H1 (cell line): ENCODE measurements at regions not wholly inside any gene's neighbourhood (a gene's known extent, or its start where the extent isn't known, plus 50 kb on each side); places are given as distances from the start of the nearest gene placed in this dataset.

ENCODE experiments used
- CTCF ChIA-PET: fragments of 300-600 bp; sonication (Branson Sonifier 250); formaldehyde crosslinking; loops from one replicate; lab custom pipeline; 2021; ENCODE audit not compliant: partially characterized antibody; lab: Charles Lee
- POLR2A ChIA-PET: fragments of 300-600 bp; sonication (Branson Sonifier 250); formaldehyde crosslinking; loops from one replicate; lab custom pipeline; 2021; ENCODE audit warnings: inconsistent platforms; ENCODE audit not compliant: partially characterized antibody; lab: Charles Lee
- DNase-seq, 2 experiments: peaks; one replicate each; pipeline versions ENCODE4 v3.0.0 to v3.0.0-alpha.2; 2010 to 2022; ENCODE audit warnings: low spot score in 2 of 2, low read depth in 1 of 2, mixed read lengths in 1 of 2
- FAIRE-seq: peaks from 2 replicates; lab custom pipeline; 2011; peaks lifted over from hg19 to GRCh38; lab: Jason Lieb, UNC
- H2AFZ ChIP-seq: 2 replicates; pipeline ENCODE4 v1.8.1; 2012; ENCODE audit warnings: low read length, inconsistent platforms
- H2AK5ac ChIP-seq: 2 replicates; pipeline ENCODE4 v1.6.1; 2013; ENCODE audit warnings: low read depth, low read length
- H2BK120ac ChIP-seq: replicated peaks from 2 replicates; pipeline ENCODE3; 2013; ENCODE audit warnings: low read depth, low read length, inconsistent platforms
- H2BK12ac ChIP-seq: 2 replicates; pipeline ENCODE4 v1.6.1; 2013; ENCODE audit warnings: low read depth, low read length
- H2BK15ac ChIP-seq: 2 replicates; pipeline ENCODE4 v1.6.1; 2013; ENCODE audit warnings: low read length
- H2BK20ac ChIP-seq: 2 replicates; pipeline ENCODE4 v1.6.1; 2013; ENCODE audit warnings: low read length
- H2BK5ac ChIP-seq: 2 replicates; pipeline ENCODE4 v1.6.1; 2013; ENCODE audit warnings: low read depth, low read length
- H3K14ac ChIP-seq: 2 replicates; pipeline ENCODE4 v1.6.1; 2013; ENCODE audit warnings: inconsistent platforms; ENCODE audit not compliant: insufficient read length
- H3K18ac ChIP-seq: 2 replicates; pipeline ENCODE4 v1.6.1; 2013; ENCODE audit warnings: low read length; ENCODE audit errors: extremely low read depth
- H3K23ac ChIP-seq: 2 replicates; pipeline ENCODE4 v1.6.1; 2013; ENCODE audit warnings: inconsistent platforms; ENCODE audit not compliant: insufficient read length
- H3K23me2 ChIP-seq: 2 replicates; pipeline ENCODE4 v1.6.1; 2013; ENCODE audit warnings: low read depth, low read length
- H3K27ac ChIP-seq: 2 replicates; pipeline ENCODE4 v1.6.1; 2011; ENCODE audit warnings: low read depth, low read length, inconsistent platforms
- H3K27me3 ChIP-seq, 4 experiments: replicated peaks in 1 of 4; 1 replicate in 1 of 4; 2 replicates in 3 of 4; pipeline versions ENCODE4 v1.6.1 to v1.8.1; 2011 to 2013; ENCODE audit warnings: low read length in 3 of 4, mild to moderate bottlenecking in 3 of 4, inconsistent platforms in 2 of 4, mixed read lengths in 2 of 4, moderate library complexity in 1 of 4; ENCODE audit not compliant: control insufficient read depth in 3 of 4, insufficient read depth in 3 of 4; ENCODE audit errors: extremely low read depth in 1 of 4
- H3K36me3 ChIP-seq, 4 experiments: 2 replicates each; pipeline versions ENCODE4 v1.6.1 to v1.8.1; 2011 to 2013; ENCODE audit warnings: mild to moderate bottlenecking in 4 of 4, low read length in 3 of 4, moderate library complexity in 2 of 4, control low read depth in 1 of 4, inconsistent platforms in 1 of 4; ENCODE audit not compliant: insufficient read depth in 4 of 4, control insufficient read depth in 2 of 4
- H3K4ac ChIP-seq: replicated peaks from 2 replicates; pipeline ENCODE3; 2013; ENCODE audit warnings: low read length, low read depth, mixed read lengths, inconsistent platforms; ENCODE audit not compliant: insufficient read length
- H3K4me1 ChIP-seq, 4 experiments: replicated peaks in 1 of 4; 1 replicate in 1 of 4; 2 replicates in 3 of 4; pipeline versions ENCODE4 v1.6.1 to v1.8.1; 2011 to 2013; ENCODE audit warnings: low read length in 3 of 4, inconsistent platforms in 2 of 4, mixed read lengths in 1 of 4; ENCODE audit not compliant: insufficient read depth in 4 of 4, control insufficient read depth in 3 of 4
- H3K4me2 ChIP-seq, 2 experiments: 2 replicates each; pipeline versions ENCODE4 v1.6.1 to v1.8.1; 2011 to 2013; ENCODE audit warnings: low read depth in 2 of 2, low read length in 2 of 2, control low read depth in 1 of 2, inconsistent platforms in 1 of 2, mild to moderate bottlenecking in 1 of 2; ENCODE audit not compliant: insufficient read depth in 1 of 2
- H3K4me3 ChIP-seq, 4 experiments: fragments of 200-600, 300-600 bp in 1 of 4; sonication (generic), shearing (Covaris generic), sonication (Bioruptor Twin) in 1 of 4; 2 replicates each; pipeline versions ENCODE4 v1.5.1 to v1.8.1; 2011 to 2016; ENCODE audit warnings: low read length in 4 of 4, low read depth in 3 of 4, control low read depth in 2 of 4, inconsistent platforms in 2 of 4, mild to moderate bottlenecking in 2 of 4, mixed read lengths in 1 of 4, moderate library complexity in 1 of 4; ENCODE audit not compliant: insufficient read depth in 2 of 4; ENCODE audit errors: extremely low read depth in 1 of 4
- H3K56ac ChIP-seq: replicated peaks from 2 replicates; pipeline ENCODE3; 2013; ENCODE audit warnings: low read depth, mild to moderate bottlenecking, mixed read lengths, low read length, inconsistent platforms; ENCODE audit not compliant: insufficient read length
- H3K79me1 ChIP-seq: 2 replicates; pipeline ENCODE4 v1.6.1; 2013; ENCODE audit warnings: low read depth, low read length, control low read depth
- H3K79me2 ChIP-seq, 2 experiments: 2 replicates each; pipeline versions ENCODE4 v1.6.1 to v1.8.1; 2012 to 2013; ENCODE audit warnings: low read length in 2 of 2, mild to moderate bottlenecking in 2 of 2, inconsistent platforms in 1 of 2; ENCODE audit not compliant: insufficient read depth in 2 of 2, control insufficient read depth in 1 of 2
- H3K9ac ChIP-seq, 4 experiments: replicated peaks in 1 of 4; 1 replicate in 1 of 4; 2 replicates in 3 of 4; pipeline versions ENCODE4 v1.6.1 to v1.8.1; 2011 to 2013; ENCODE audit warnings: low read depth in 3 of 4, low read length in 3 of 4, control low read depth in 2 of 4, mild to moderate bottlenecking in 2 of 4, moderate library complexity in 2 of 4, inconsistent platforms in 1 of 4; ENCODE audit errors: extremely low read depth in 1 of 4
- H3K9me3 ChIP-seq, 2 experiments: 2 replicates each; pipeline versions ENCODE4 v1.6.1 to v1.8.1; 2012 to 2013; ENCODE audit warnings: mild to moderate bottlenecking in 2 of 2, moderate library complexity in 2 of 2, control low read depth in 1 of 2, inconsistent platforms in 1 of 2, low read depth in 1 of 2, low read length in 1 of 2, mixed read lengths in 1 of 2; ENCODE audit not compliant: insufficient read depth in 2 of 2
- H4K20me1 ChIP-seq, 2 experiments: replicated peaks in 1 of 2; 2 replicates each; pipeline versions ENCODE3 to v1.8.1; 2011 to 2013; ENCODE audit warnings: inconsistent platforms in 2 of 2, low read length in 2 of 2, mild to moderate bottlenecking in 1 of 2; ENCODE audit not compliant: insufficient read depth in 2 of 2, control insufficient read depth in 1 of 2
- H4K5ac ChIP-seq: 2 replicates; pipeline ENCODE4 v1.6.1; 2013; ENCODE audit warnings: low read length, low read depth, mixed read lengths, inconsistent platforms; ENCODE audit not compliant: insufficient read length
- H4K8ac ChIP-seq: 2 replicates; pipeline ENCODE4 v1.8.0; 2013; ENCODE audit warnings: mild to moderate bottlenecking, moderate library complexity, low read length, inconsistent platforms; ENCODE audit not compliant: insufficient read depth; ENCODE audit errors: extremely low read depth
- H4K91ac ChIP-seq: replicated peaks from 2 replicates; pipeline ENCODE3; 2013; ENCODE audit warnings: low read length, mixed read lengths, inconsistent platforms; ENCODE audit not compliant: insufficient read length
- POLR2AphosphoS5 ChIP-seq: IDR thresholded peaks from 2 replicates; pipeline ENCODE4 v1.6.1; 2011; ENCODE audit warnings: low read depth, low read length
- SAP30 ChIP-seq: fragments of 300-600 bp; sonication (generic); IDR thresholded peaks from 2 replicates; pipeline ENCODE4 v1.7.1; 2012; ENCODE audit warnings: low read length, moderate library complexity, mild to moderate bottlenecking, inconsistent platforms; ENCODE audit not compliant: insufficient read depth, insufficient replicate concordance
- SIN3A ChIP-seq, 2 experiments: IDR thresholded peaks in 1 of 2; conservative IDR thresholded peaks in 1 of 2; 2 replicates each; pipeline ENCODE4 v1.6.1; 2011 to 2012; ENCODE audit warnings: low read length in 2 of 2, improper control_type of control experiment in 1 of 2, low read depth in 1 of 2, mild to moderate bottlenecking in 1 of 2
- SP4 ChIP-seq: IDR thresholded peaks from 2 replicates; pipeline ENCODE4 v1.6.1; 2012; ENCODE audit warnings: low read length, inconsistent platforms
- YY1 ChIP-seq: IDR thresholded peaks from 2 replicates; pipeline ENCODE4 v1.6.1; 2011; ENCODE audit warnings: low read depth, mild to moderate bottlenecking, low read length
- WGBS, 2 experiments: shearing (Covaris generic) in 1 of 2; methylation state at CpG; one replicate each; pipeline versions ENCODE4 v1.1.6 to v1.1.7; 2013 to 2015; ENCODE audit warnings: low lambda C conversion rate in 2 of 2, mixed read lengths in 2 of 2, inconsistent platforms in 1 of 2, low coverage in 1 of 2, missing lambda C conversion rate in 1 of 2; ENCODE audit not compliant: insufficient replicate concordance in 2 of 2, insufficient coverage in 1 of 2, insufficient read length in 1 of 2; ENCODE audit errors: extremely low coverage in 1 of 2, missing lambda C conversion rate in 1 of 2; 5-methylcytosine and 5-hydroxymethylcytosine counted together
- TF ChIP-seq, protein P1 (sequence below): IDR thresholded peaks from 2 replicates; pipeline ENCODE4 v1.6.1; 2011; ENCODE audit warnings: low read length, improper control_type of control experiment
- TF ChIP-seq, protein P2 (sequence below), 3 experiments: IDR thresholded peaks; 1 replicate in 2 of 3; 2 replicates in 1 of 3; pipeline versions ENCODE4 v1.5.1 to v1.6.1; 2011; ENCODE audit warnings: low read length in 3 of 3, mild to moderate bottlenecking in 3 of 3, inconsistent platforms in 2 of 3, low read depth in 1 of 3, moderate library complexity in 1 of 3; ENCODE audit not compliant: insufficient read depth in 1 of 3; ENCODE audit errors: control extremely low read depth in 1 of 3

DNA sequence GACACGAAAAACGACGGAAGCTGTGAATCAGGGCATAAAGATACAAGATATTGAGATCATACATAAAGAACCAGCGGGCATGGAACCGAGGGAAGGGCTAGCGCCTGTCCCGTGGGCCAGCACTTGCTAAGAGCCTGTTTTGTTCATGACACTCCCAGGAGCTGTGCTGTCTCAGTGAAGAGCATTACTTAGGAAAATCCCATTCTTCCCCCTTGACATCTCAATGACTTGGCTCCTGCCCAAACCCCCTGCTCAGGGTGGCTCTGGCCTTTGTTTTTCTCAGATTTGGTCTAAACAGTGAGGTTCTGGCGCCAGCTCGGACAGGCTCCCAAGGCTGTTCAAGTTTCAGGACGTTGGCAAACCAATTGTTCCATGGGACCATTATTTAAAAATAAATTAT is 79.1 kb upstream of the SEC14L1 start:
- CTCF ChIA-PET: interaction anchor here (0.6 to 1.9 kb wide), 6 partner anchors 12 to 697 kb away, joined by 3 to 7 read pairs (median 4); partner anchors contain the start of gene MGAT5B
- Histone ChIP-seq H3K9ac (no peak overlapping the region), H2AFZ (no peak overlapping the region), H3K36me3 (no peaks in the 10 kb centered on the region), H3K27me3 (no peaks in the 10 kb centered on the region), H4K20me1 (no peaks in the 10 kb centered on the region), H4K91ac (no peak overlapping the region), H2BK120ac (no peak overlapping the region), H3K4ac (no peak overlapping the region), H3K4me1 (no peaks in the 10 kb centered on the region; a peak in 2 of 7 replicates), H2BK12ac (no peak overlapping the region), H3K14ac (no peak overlapping the region), H3K4me2 (no peak overlapping the region), H3K9me3 (no peaks in the 10 kb centered on the region), H3K4me3 (no peak overlapping the region), H2BK5ac (no peak overlapping the region), H3K27ac (no peak overlapping the region), H3K56ac (no peak overlapping the region), H2BK15ac (no peak overlapping the region), H3K23me2 (0 out of 2 replicates have a peak, but pooled peaks cover 2% of the 10 kb centered on the region), H2AK5ac (no peak overlapping the region), H4K5ac (no peak overlapping the region), H4K8ac (no peak overlapping the region), H3K79me1 (no peaks in the 10 kb centered on the region), H3K18ac (no peak overlapping the region), H3K23ac (no peak overlapping the region), H3K79me2 (no peaks in the 10 kb centered on the region), H2BK20ac (no peak overlapping the region)
- TF ChIP-seq, protein P1, sequence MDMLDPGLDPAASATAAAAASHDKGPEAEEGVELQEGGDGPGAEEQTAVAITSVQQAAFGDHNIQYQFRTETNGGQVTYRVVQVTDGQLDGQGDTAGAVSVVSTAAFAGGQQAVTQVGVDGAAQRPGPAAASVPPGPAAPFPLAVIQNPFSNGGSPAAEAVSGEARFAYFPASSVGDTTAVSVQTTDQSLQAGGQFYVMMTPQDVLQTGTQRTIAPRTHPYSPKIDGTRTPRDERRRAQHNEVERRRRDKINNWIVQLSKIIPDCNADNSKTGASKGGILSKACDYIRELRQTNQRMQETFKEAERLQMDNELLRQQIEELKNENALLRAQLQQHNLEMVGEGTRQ: no peak
- TF ChIP-seq SIN3A (conservative IDR thresholded peaks at IDR 0.05 in 1 of 2, IDR thresholded peaks at IDR 0.05 in 1 of 2; ENCODE audit: low read depth in 1 of 2, low read length in 2 of 2) (no peak), POLR2AphosphoS5 (no peak), YY1 (no peak), SAP30 (no peak), SP4 (no peak)
- TF ChIP-seq, protein P2, sequence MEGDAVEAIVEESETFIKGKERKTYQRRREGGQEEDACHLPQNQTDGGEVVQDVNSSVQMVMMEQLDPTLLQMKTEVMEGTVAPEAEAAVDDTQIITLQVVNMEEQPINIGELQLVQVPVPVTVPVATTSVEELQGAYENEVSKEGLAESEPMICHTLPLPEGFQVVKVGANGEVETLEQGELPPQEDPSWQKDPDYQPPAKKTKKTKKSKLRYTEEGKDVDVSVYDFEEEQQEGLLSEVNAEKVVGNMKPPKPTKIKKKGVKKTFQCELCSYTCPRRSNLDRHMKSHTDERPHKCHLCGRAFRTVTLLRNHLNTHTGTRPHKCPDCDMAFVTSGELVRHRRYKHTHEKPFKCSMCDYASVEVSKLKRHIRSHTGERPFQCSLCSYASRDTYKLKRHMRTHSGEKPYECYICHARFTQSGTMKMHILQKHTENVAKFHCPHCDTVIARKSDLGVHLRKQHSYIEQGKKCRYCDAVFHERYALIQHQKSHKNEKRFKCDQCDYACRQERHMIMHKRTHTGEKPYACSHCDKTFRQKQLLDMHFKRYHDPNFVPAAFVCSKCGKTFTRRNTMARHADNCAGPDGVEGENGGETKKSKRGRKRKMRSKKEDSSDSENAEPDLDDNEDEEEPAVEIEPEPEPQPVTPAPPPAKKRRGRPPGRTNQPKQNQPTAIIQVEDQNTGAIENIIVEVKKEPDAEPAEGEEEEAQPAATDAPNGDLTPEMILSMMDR (IDR thresholded peaks at IDR 0.05; ENCODE audit: control extremely low read depth in 1 of 3, insufficient read depth in 1 of 3, low read depth in 1 of 3, low read length in 3 of 3): no peak
- POLR2A ChIA-PET: interaction anchor here (0.6 kb wide), 1 partner anchor 67 kb away, joined by 3 read pairs; no protein-coding TSS in a partner anchor
- 83% methylated on average over 10 of the region's 10 CpGs; no CpG with 5 or more reads in 1 of the 2 experiments for WGBS, 2 experiments
- FAIRE-seq (no peak), DNase-seq (no peak)
